MM.1S (cell line): ENCODE measurements at regions not wholly inside any gene's neighbourhood (a gene's known extent, or its start where the extent isn't known, plus 50 kb on each side); places are given as distances from the start of the nearest gene placed in this dataset.

ENCODE experiments used
- CTCF ChIP-seq: fragments of 300-600 bp; sonication (generic); IDR thresholded peaks from 2 replicates; pipeline ENCODE4 v1.5.1; 2016; ENCODE audit warnings: antibody characterized with exemption, low read length, mixed read lengths
- EZH2 ChIP-seq: fragments of 300-600 bp; sonication (generic); optimal IDR thresholded peaks from 2 replicates; pipeline ENCODE3; 2017; ENCODE audit warnings: low read depth, mild to moderate bottlenecking, antibody characterized with exemption, low read length, mixed read lengths
- EZH2phosphoT487 ChIP-seq: fragments of 300-600 bp; sonication (generic); IDR thresholded peaks from 2 replicates; pipeline ENCODE4 v1.6.1; 2018; ENCODE audit warnings: antibody characterized with exemption, low read length

GRCh38 chr9:84062538-84062937 lies 81.9 kb downstream of the RMI1 start:
- TF ChIP-seq EZH2phosphoT487 (no peak), CTCF (no peak), EZH2 (no peak)
